RWPE2 (cell line): ENCODE measurements at regions not wholly inside any gene's neighbourhood (a gene's known extent, or its start where the extent isn't known, plus 50 kb on each side); places are given as distances from the start of the nearest gene placed in this dataset.

ENCODE experiments used
- ATAC-seq: fragments of 200-7000 bp; cut with Tn5 transposase; 3 replicates; pipeline ENCODE4 v1.9.1; 2021; ENCODE audit warnings: low read depth
- DNase-seq: peaks from one replicate; pipeline ENCODE4 v3.0.0-alpha.2; 2020; ENCODE audit warnings: low spot score
- H3K27ac ChIP-seq: fragments of 450-650 bp; 2 replicates; pipeline ENCODE4 v1.5.1; 2017; ENCODE audit warnings: mild to moderate bottlenecking; ENCODE audit not compliant: poor library complexity, severe bottlenecking
- H3K27me3 ChIP-seq: fragments of 250-450 bp; sonication (Bioruptor Pico); 2 replicates; pipeline ENCODE4 v1.5.1; 2021; ENCODE audit warnings: mild to moderate bottlenecking, moderate library complexity; ENCODE audit not compliant: insufficient read depth, poor library complexity, severe bottlenecking
- H3K36me3 ChIP-seq: fragments of 250-450 bp; sonication (Bioruptor Pico); 2 replicates; pipeline ENCODE4 v1.5.1; 2020; ENCODE audit warnings: low read depth, mild to moderate bottlenecking, moderate library complexity
- H3K4me1 ChIP-seq: fragments of 250-450 bp; sonication (Bioruptor Pico); 2 replicates; pipeline ENCODE4 v1.5.1; 2021; ENCODE audit warnings: mild to moderate bottlenecking, moderate library complexity; ENCODE audit not compliant: insufficient read depth, poor library complexity, severe bottlenecking
- H3K4me3 ChIP-seq: fragments of 250-450 bp; sonication (Bioruptor Pico); 2 replicates; pipeline ENCODE4 v1.5.1; 2021; ENCODE audit warnings: mild to moderate bottlenecking, moderate library complexity; ENCODE audit not compliant: severe bottlenecking
- H3K9me3 ChIP-seq: fragments of 250-450 bp; sonication (Bioruptor Pico); 2 replicates; pipeline ENCODE4 v1.5.1; 2021; ENCODE audit warnings: mild to moderate bottlenecking, moderate library complexity; ENCODE audit not compliant: severe bottlenecking
- TF ChIP-seq, protein P1 (sequence below): fragments of 450-650 bp; IDR thresholded peaks from one replicate; pipeline ENCODE4 v1.5.1; 2017; ENCODE audit warnings: mild to moderate bottlenecking, moderate library complexity; ENCODE audit not compliant: poor library complexity, severe bottlenecking

DNA sequence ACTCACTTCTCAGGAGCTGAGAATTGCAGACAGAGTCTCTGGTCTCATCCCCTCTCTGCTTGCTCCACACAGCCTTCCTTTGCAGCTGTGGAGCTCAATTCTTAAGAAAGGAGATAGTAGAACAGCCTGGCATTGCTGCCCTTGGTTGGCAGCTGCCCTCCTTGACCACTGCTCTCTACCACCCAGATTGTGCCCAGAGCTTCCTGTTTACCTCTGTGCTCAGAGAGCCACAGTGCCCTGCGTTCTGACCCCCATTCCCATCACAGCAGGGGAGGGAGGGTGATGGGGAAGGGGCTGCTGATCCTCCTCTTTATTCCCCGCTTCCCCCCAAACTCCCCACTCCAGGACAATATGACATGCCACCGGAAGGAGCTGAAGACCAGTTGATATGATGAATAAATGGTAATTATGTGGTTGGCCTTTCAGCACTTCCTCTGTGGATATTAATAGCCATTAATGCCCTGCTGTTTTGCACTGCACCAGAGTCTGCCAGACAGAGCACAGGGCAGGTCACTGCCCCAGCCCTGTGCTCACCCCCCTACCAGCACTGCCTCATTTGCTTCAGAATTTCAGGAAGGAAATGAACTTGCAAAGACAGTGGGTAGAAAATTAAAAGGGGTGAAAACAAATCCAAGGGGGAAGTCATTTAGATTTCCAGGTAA lies 426.8 kb upstream of the CADM1 start:
- no peak for DNase-seq
- Histone ChIP-seq H3K36me3 (no peaks in the 10 kb centered on the region), H3K27me3 (no peaks in the 10 kb centered on the region), H3K27ac (no peak overlapping the region), H3K4me1 (no peaks in the 10 kb centered on the region), H3K9me3 (no peaks in the 10 kb centered on the region), H3K4me3 (no peak overlapping the region)
- no peak for ATAC-seq
- TF ChIP-seq, protein P1, sequence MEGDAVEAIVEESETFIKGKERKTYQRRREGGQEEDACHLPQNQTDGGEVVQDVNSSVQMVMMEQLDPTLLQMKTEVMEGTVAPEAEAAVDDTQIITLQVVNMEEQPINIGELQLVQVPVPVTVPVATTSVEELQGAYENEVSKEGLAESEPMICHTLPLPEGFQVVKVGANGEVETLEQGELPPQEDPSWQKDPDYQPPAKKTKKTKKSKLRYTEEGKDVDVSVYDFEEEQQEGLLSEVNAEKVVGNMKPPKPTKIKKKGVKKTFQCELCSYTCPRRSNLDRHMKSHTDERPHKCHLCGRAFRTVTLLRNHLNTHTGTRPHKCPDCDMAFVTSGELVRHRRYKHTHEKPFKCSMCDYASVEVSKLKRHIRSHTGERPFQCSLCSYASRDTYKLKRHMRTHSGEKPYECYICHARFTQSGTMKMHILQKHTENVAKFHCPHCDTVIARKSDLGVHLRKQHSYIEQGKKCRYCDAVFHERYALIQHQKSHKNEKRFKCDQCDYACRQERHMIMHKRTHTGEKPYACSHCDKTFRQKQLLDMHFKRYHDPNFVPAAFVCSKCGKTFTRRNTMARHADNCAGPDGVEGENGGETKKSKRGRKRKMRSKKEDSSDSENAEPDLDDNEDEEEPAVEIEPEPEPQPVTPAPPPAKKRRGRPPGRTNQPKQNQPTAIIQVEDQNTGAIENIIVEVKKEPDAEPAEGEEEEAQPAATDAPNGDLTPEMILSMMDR, result no peak

GRCh38 chr11:115930291-115930690 lies 426.1 kb upstream of the CADM1 start:
- Histone ChIP-seq H3K4me1 (no peaks in the 10 kb centered on the region), H3K36me3 (no peaks in the 10 kb centered on the region), H3K9me3 (no peaks in the 10 kb centered on the region), H3K27ac (no peak overlapping the region), H3K4me3 (no peak overlapping the region), H3K27me3 (no peaks in the 10 kb centered on the region)
- DNase-seq (no peak), ATAC-seq (no peak)
- TF ChIP-seq, protein P1, result no peak

DNA sequence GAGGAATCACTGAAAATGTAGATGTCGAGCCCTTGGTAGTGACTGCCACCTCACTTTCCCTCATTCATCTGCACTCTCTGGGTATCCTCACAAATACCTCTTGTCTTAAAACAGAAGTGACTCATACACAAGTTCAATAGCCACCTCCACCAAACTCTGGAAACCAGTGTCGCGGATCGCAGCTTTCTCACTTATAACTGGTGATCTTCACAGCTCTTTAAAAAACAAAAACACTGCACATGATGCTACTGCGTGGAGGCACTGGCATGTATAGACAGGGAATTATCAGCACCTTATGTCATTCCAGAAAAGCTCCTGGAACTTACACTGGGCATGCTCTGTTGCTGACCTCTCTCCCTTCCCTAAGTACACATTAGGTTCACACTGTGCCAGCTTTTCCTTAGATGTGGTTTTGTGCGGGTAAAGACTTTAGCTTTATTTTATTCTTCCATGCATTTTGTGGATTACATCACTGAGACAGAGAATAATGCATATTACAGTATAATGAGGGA lies 425.5 kb upstream of the CADM1 start:
- H3K4me1 ChIP-seq, result no peaks in the 10 kb centered on the region
- no peak overlapping the region for H3K27ac ChIP-seq
- ATAC-seq (no peak), DNase-seq (no peak)
- H3K9me3 ChIP-seq, result no peaks in the 10 kb centered on the region
- H3K27me3 ChIP-seq, result no peaks in the 10 kb centered on the region
- TF ChIP-seq, protein P1, result no peak
- H3K4me3 ChIP-seq, result no peak overlapping the region
- H3K36me3 ChIP-seq, result no peaks in the 10 kb centered on the region

- TF ChIP-seq, protein P1, result no peak
- no peak overlapping the region for H3K27ac ChIP-seq
- no peaks in the 10 kb centered on the region for H3K36me3 ChIP-seq
- H3K27me3 ChIP-seq, result no peaks in the 10 kb centered on the region
- no peaks in the 10 kb centered on the region for H3K9me3 ChIP-seq
- H3K4me1 ChIP-seq, result no peaks in the 10 kb centered on the region
- DNase-seq (no peak), ATAC-seq (no peak)
- no peak overlapping the region for H3K4me3 ChIP-seq
Measured at GRCh38 chr11:115928811-115929210, 424.6 kb upstream of the CADM1 start.

DNA sequence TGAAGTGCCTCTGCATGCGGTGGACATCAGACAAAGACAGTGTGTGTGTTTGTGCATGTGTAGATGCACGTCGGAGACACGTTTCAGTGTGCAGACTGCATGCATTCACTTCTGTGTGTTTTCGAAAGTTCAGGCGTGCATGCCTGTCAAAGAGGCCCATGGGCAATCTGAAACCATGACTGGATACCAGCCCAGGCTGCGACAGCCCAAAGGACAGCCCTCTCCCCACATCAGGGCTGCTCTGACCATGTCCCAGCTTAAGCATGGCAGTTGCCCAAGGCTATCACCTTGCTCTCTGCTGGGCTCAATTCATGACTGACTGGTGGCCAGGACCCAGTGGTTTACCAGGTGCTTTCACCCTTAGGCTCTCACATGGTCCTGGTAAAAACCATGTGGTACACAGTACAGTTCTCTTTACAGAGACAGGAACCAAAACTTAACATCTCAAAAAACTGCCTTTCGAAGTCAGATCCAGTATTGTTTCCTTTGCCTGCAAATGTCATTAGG lies 423.7 kb upstream of the CADM1 start:
- ATAC-seq (no peak), DNase-seq (no peak)
- Histone ChIP-seq H3K4me3 (no peak overlapping the region), H3K36me3 (no peaks in the 10 kb centered on the region), H3K4me1 (no peaks in the 10 kb centered on the region), H3K27me3 (no peaks in the 10 kb centered on the region), H3K27ac (no peak overlapping the region), H3K9me3 (no peaks in the 10 kb centered on the region)
- TF ChIP-seq, protein P1, result no peak
